HepG2 (cell line): ENCODE measurements at regions not wholly inside any gene's neighbourhood (a gene's known extent, or its start where the extent isn't known, plus 50 kb on each side); places are given as distances from the start of the nearest gene placed in this dataset.

Experiments
- CHD2 ChIP-seq: IDR thresholded peaks from 2 replicates; pipeline ENCODE4 v1.6.1; 2011; ENCODE audit warnings: low read depth, low read length, improper control_type of control experiment
- CTCF ChIP-seq: sonication (generic); formaldehyde crosslinking; IDR thresholded peaks from 2 replicates; pipeline ENCODE4 v1.5.0; 2020; ENCODE audit warnings: mild to moderate bottlenecking, missing genetic modification reagents, moderate library complexity
- NBN ChIP-seq: fragments of 450-650 bp; conservative IDR thresholded peaks from 2 replicates; pipeline ENCODE4 v1.6.1; 2017
- PHF8 ChIP-seq: sonication (generic); formaldehyde crosslinking; IDR thresholded peaks from 2 replicates; pipeline ENCODE4 v1.5.0; 2020; ENCODE audit warnings: missing genetic modification reagents
- RBAK ChIP-seq: sonication (generic); formaldehyde crosslinking; IDR thresholded peaks from 2 replicates; pipeline ENCODE4 v1.5.1; 2020; ENCODE audit warnings: mild to moderate bottlenecking, missing genetic modification reagents
- SETDB1 ChIP-seq: sonication (generic); formaldehyde crosslinking; IDR thresholded peaks from 2 replicates; pipeline ENCODE4 v1.5.1; 2020; ENCODE audit warnings: missing genetic modification reagents, mild to moderate bottlenecking, borderline replicate concordance
- SIN3A ChIP-seq: IDR thresholded peaks from 2 replicates; pipeline ENCODE4 v1.6.1; 2011; ENCODE audit warnings: low read depth, mild to moderate bottlenecking, control low read depth, low read length, borderline replicate concordance
- ZNF253 ChIP-seq: sonication (generic); formaldehyde crosslinking; IDR thresholded peaks from 2 replicates; pipeline ENCODE4 v1.8.0; 2022; ENCODE audit warnings: mild to moderate bottlenecking, missing genetic modification reagents, borderline replicate concordance
- ZNF780A ChIP-seq: sonication (generic); formaldehyde crosslinking; IDR thresholded peaks from 2 replicates; pipeline ENCODE4 v1.8.0; 2022; ENCODE audit warnings: mild to moderate bottlenecking, missing genetic modification reagents, moderate library complexity

- TF ChIP-seq SETDB1 = no peak
- TF ChIP-seq NBN = no peak
- TF ChIP-seq CTCF = no peak
- no peak for TF ChIP-seq SIN3A
- TF ChIP-seq ZNF780A (CRISPR knock-in tag) = no peak
- TF ChIP-seq ZNF253 (CRISPR knock-in tag) = no peak
- no peak for TF ChIP-seq PHF8 (CRISPR knock-in tag)
- no peak for TF ChIP-seq CHD2
- TF ChIP-seq RBAK (CRISPR knock-in tag) = no peak
Observed at GRCh38 chr5:12413585-12413984, 509.3 kb upstream of the CTNND2 start.
